IMR-90 (cell line): ENCODE measurements at regions not wholly inside any gene's neighbourhood (a gene's known extent, or its start where the extent isn't known, plus 50 kb on each side); places are given as distances from the start of the nearest gene placed in this dataset.

ENCODE experiments used
- BHLHE40 ChIP-seq: fragments of 150-350 bp; IDR thresholded peaks from 2 replicates; pipeline ENCODE4 v1.6.1; 2016; ENCODE audit warnings: mild to moderate bottlenecking, low read depth, low read length
- CHD1 ChIP-seq: IDR thresholded peaks from 2 replicates; pipeline ENCODE4 v1.6.1; 2012; ENCODE audit warnings: low read depth, low read length, improper control_type of control experiment
- MAZ ChIP-seq: IDR thresholded peaks from 2 replicates; pipeline ENCODE4 v1.6.1; 2012; ENCODE audit warnings: low read depth, mild to moderate bottlenecking, low read length, improper control_type of control experiment, moderate library complexity, borderline replicate concordance
- MXI1 ChIP-seq: IDR thresholded peaks from 2 replicates; pipeline ENCODE4 v1.6.1; 2012; ENCODE audit warnings: low read depth, mild to moderate bottlenecking, low read length, moderate library complexity, borderline replicate concordance
- POLR2A ChIP-seq: IDR thresholded peaks from 2 replicates; pipeline ENCODE4 v1.6.1; 2012; ENCODE audit warnings: mild to moderate bottlenecking, low read depth, low read length
- RAD21 ChIP-seq: IDR thresholded peaks from 2 replicates; pipeline ENCODE4 v1.6.1; 2012; ENCODE audit warnings: low read length, improper control_type of control experiment
- RFX5 ChIP-seq: IDR thresholded peaks from 2 replicates; pipeline ENCODE4 v1.8.0; 2012; ENCODE audit warnings: low read depth, mild to moderate bottlenecking, low read length, moderate library complexity
- SMC3 ChIP-seq: fragments of 150-350 bp; IDR thresholded peaks from 2 replicates; pipeline ENCODE4 v1.6.1; 2016; ENCODE audit warnings: low read depth, mild to moderate bottlenecking, antibody characterized with exemption, low read length, moderate library complexity
- TF ChIP-seq, protein P1 (sequence below): conservative IDR thresholded peaks from 2 replicates; pipeline ENCODE4 v1.5.1; 2012; ENCODE audit warnings: mild to moderate bottlenecking, low read depth, low read length, improper control_type of control experiment

DNA sequence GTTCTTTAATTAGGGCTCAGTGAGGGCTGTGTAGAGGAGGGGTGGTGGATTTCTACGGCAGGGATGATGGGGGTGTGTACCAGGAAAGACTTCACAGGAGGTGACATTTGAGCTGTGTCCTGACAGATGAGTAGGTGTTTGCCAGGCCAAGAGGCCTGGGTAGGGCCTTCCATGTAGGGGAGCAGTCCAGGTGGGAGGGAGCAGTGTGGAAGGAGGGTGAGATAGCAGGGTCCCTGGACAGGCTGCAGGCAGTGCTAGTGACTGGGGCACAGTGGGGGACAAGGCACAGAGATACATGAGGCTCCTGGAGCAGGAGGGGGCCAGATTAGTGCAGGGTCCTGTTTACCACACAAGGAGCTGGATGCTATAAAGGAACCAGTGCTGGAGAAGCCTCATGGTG, 147.9 kb upstream of the CADM1 start:
- no peak for TF ChIP-seq SMC3
- no peak for TF ChIP-seq POLR2A
- TF ChIP-seq, protein P1, sequence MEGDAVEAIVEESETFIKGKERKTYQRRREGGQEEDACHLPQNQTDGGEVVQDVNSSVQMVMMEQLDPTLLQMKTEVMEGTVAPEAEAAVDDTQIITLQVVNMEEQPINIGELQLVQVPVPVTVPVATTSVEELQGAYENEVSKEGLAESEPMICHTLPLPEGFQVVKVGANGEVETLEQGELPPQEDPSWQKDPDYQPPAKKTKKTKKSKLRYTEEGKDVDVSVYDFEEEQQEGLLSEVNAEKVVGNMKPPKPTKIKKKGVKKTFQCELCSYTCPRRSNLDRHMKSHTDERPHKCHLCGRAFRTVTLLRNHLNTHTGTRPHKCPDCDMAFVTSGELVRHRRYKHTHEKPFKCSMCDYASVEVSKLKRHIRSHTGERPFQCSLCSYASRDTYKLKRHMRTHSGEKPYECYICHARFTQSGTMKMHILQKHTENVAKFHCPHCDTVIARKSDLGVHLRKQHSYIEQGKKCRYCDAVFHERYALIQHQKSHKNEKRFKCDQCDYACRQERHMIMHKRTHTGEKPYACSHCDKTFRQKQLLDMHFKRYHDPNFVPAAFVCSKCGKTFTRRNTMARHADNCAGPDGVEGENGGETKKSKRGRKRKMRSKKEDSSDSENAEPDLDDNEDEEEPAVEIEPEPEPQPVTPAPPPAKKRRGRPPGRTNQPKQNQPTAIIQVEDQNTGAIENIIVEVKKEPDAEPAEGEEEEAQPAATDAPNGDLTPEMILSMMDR, result no peak
- no peak for TF ChIP-seq MAZ
- no peak for TF ChIP-seq MXI1
- TF ChIP-seq RFX5, result no peak
- TF ChIP-seq CHD1, result no peak
- TF ChIP-seq RAD21, result no peak
- TF ChIP-seq BHLHE40, result no peak
